ENCODE measurements at regions not wholly inside any gene's neighbourhood (a gene's known extent, or its start where the extent isn't known, plus 50 kb on each side); places are given as distances from the start of the nearest gene placed in this dataset.

DNA sequence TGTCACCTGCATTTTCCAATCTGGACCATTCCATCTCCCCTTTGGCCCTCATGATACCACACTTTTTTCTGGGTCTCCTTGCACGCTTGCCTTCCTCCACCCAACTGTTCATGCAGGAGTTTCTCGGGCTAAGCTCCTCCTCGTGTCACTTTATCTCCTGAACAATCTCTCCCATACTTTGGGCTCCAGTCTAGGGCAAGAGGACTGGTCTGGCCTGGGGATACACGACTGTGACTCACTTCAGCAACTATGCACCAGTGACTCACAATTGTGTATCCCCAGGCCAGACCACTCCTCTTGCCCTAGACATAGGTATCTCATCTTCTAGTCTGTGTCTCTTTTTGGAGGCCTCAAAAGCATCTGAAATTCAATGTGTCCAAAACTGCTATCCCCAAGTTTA is 149.4 kb upstream of the PTPRM start:
- Histone ChIP-seq H3K4me2 (ENCODE audit: insufficient read depth, insufficient read length, low read length) (no peak overlapping the region), H3K56ac (ENCODE audit: insufficient read length, low read depth, low read length) (no peak overlapping the region), H3K4ac (ENCODE audit: low read depth, low read length) (no peak overlapping the region), H3K9me3 (ENCODE audit: control insufficient read depth, low read depth, low read length) (no peaks in the 10 kb centered on the region), H2BK120ac (ENCODE audit: low read depth, low read length, poor library complexity, severe bottlenecking) (no peak overlapping the region), H3K27me3 (ENCODE audit: insufficient read depth, low read length) (no peaks in the 10 kb centered on the region), H3K27ac (ENCODE audit: insufficient read length, low read depth, low read length) (no peak overlapping the region), H3K23ac (ENCODE audit: insufficient read length, low read depth, low read length) (no peak overlapping the region), H3K4me1 (ENCODE audit: insufficient read depth, low read length) (peaks cover 4% of the 10 kb centered on the region; the same call in 1 of the 2 replicates), H4K5ac (ENCODE audit: insufficient read length, low read depth, low read length) (no peak overlapping the region), H3K14ac (ENCODE audit: insufficient read depth, low read length) (no peak overlapping the region), H2BK15ac (ENCODE audit: low read depth, low read length) (no peak overlapping the region), H2AFZ (ENCODE audit: low read length) (no peak overlapping the region), H4K91ac (ENCODE audit: insufficient read length, low read depth, low read length) (no peak overlapping the region), H2AK5ac (ENCODE audit: insufficient read length, low read length) (no peak overlapping the region), H3K79me2 (ENCODE audit: insufficient read depth, low read length) (no peaks in the 10 kb centered on the region), H3K23me2 (ENCODE audit: insufficient read length, low read depth, low read length, poor library complexity, severe bottlenecking) (no peaks in the 10 kb centered on the region), H3K79me1 (ENCODE audit: insufficient read depth, low read depth, low read length, poor library complexity, severe bottlenecking) (no peaks in the 10 kb centered on the region), H2BK12ac (ENCODE audit: insufficient read length, low read depth, low read length) (no peak overlapping the region), H4K8ac (replicated peaks; ENCODE audit: insufficient read length, low read depth, low read length) (no peak overlapping the region), H4K20me1 (ENCODE audit: control insufficient read depth, insufficient read depth, insufficient read length) (no peaks in the 10 kb centered on the region), H3T11ph (ENCODE audit: low read length) (no peak overlapping the region), H3K18ac (ENCODE audit: insufficient read length, low read depth, low read length) (no peak overlapping the region), H2BK20ac (ENCODE audit: low read depth, low read length, poor library complexity, severe bottlenecking) (no peak overlapping the region), H3K9ac (ENCODE audit: extremely low read depth, insufficient read length, low read length) (no peak overlapping the region), H2BK5ac (ENCODE audit: insufficient read length, low read length) (no peak overlapping the region)
- H3K9me3 Mint-ChIP-seq: peaks cover 0 to 4% of the 10 kb centered on the region in 2 experiments; a peak in 3 of 5 replicates
- no peak overlapping the region for H3K27ac Mint-ChIP-seq
- WGBS (ENCODE audit: extremely low coverage, insufficient read length, low lambda C conversion rate): no CpG with 5 or more reads among the region's 4 CpGs
- H3K27me3 Mint-ChIP-seq (ENCODE audit: low read depth): no peaks in the 10 kb centered on the region
- no peak for DNase-seq
- H3K4me1 Mint-ChIP-seq: peaks cover 12 to 15% of the 10 kb centered on the region in 2 experiments
- peaks cover 0 to 5% (median 0%) of the 10 kb centered on the region in 3 experiments; a peak in 3 of 7 replicates for H3K36me3 Mint-ChIP-seq (ENCODE audit: insufficient read depth in 1 of 3, low read depth in 3 of 3)
- TF ChIP-seq, protein P1, sequence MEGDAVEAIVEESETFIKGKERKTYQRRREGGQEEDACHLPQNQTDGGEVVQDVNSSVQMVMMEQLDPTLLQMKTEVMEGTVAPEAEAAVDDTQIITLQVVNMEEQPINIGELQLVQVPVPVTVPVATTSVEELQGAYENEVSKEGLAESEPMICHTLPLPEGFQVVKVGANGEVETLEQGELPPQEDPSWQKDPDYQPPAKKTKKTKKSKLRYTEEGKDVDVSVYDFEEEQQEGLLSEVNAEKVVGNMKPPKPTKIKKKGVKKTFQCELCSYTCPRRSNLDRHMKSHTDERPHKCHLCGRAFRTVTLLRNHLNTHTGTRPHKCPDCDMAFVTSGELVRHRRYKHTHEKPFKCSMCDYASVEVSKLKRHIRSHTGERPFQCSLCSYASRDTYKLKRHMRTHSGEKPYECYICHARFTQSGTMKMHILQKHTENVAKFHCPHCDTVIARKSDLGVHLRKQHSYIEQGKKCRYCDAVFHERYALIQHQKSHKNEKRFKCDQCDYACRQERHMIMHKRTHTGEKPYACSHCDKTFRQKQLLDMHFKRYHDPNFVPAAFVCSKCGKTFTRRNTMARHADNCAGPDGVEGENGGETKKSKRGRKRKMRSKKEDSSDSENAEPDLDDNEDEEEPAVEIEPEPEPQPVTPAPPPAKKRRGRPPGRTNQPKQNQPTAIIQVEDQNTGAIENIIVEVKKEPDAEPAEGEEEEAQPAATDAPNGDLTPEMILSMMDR (conservative IDR thresholded peaks at IDR 0.05): no peak
- H3K4me3 Mint-ChIP-seq: no peak overlapping the region

Data from H9 (cell line).